Stimulated activated CD4-positive, alpha-beta T cell treated with anti-CD3 and anti-CD28 coated beads, Interleukin-1b, Interleukin-23, amount 100 ng/mL, for 4 hours (primary cell): ENCODE measurements at regions not wholly inside any gene's neighbourhood (a gene's known extent, or its start where the extent isn't known, plus 50 kb on each side); places are given as distances from the start of the nearest gene placed in this dataset.
"Not testable (repeated sequence)": the region's sequence is repeated elsewhere in the genome, so short reads cannot be mapped to it uniquely, and the experiment has no call there.

Experiments
- DNase-seq, 2 donors: peaks; one replicate each; pipeline ENCODE4 v3.0.0-alpha.2; 2020; ENCODE audit warnings: low read depth in 2 of 2

- no peak for DNase-seq
Observed at GRCh38 chr12:13350946-13351345, 154.4 kb downstream of the EMP1 start.

- no peak for DNase-seq
Observed at GRCh38 chr12:13350381-13350780, 153.9 kb downstream of the EMP1 start.

- DNase-seq, result no peak
Observed at GRCh38 chr12:13348464-13348863, 151.9 kb downstream of the EMP1 start.

GRCh38 chr12:13347241-13348043 lies 150.9 kb downstream of the EMP1 start:
- peak in 1 of 2 donors; percentile 31 for DNase-seq

GRCh38 chr12:13345722-13346121 lies 149.2 kb downstream of the EMP1 start:
- DNase-seq, result no peak

- no peak for DNase-seq
Observed at GRCh38 chr12:13343375-13343774, 146.8 kb downstream of the EMP1 start.

GRCh38 chr12:13342971-13343370 lies 146.4 kb downstream of the EMP1 start:
- no peak for DNase-seq

- no peak for DNase-seq
Observed at GRCh38 chr12:13340149-13340548, 143.6 kb downstream of the EMP1 start.

GRCh38 chr12:13339538-13339937 lies 143.0 kb downstream of the EMP1 start:
- no peak for DNase-seq

DNA sequence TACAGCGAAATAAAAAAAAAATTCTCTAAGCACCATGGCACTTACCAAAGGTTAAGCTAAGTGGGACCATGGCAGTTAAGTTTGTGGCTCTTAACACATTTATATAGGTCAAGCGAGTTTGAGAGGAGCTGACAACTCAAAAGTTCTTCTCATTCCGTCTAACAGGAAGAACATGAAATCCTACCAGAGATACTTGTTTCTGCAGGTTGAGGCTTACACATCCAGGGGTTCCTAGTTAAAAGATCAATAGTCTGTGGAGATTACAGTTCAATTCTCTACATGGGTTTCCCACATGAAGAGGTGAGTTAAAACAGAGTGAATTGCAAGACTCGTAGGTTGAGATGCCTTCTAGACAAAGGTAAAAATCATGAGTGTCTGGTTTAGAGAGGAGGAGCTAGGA lies 142.6 kb downstream of the EMP1 start:
- no peak for DNase-seq

DNA sequence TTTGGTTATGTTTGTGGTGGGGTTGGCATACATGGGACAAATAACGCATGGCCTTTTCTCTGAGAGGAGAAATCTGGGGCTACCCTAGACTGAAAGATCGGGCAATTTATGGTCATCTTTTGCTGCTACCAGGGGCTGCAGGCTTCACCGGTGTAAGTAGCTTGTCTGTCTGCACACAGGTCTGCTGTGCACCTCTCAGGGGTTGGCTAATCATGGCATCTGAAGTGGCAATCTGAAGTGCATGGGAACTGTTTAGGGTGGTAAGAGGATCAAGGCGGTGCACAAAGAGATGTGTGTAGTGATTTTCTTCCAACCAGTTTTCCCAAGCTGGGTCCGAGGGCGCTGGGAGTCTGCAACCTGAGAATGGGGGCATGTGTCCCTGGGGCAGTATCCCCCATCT lies 141.3 kb downstream of the EMP1 start:
- no peak for DNase-seq

DNA sequence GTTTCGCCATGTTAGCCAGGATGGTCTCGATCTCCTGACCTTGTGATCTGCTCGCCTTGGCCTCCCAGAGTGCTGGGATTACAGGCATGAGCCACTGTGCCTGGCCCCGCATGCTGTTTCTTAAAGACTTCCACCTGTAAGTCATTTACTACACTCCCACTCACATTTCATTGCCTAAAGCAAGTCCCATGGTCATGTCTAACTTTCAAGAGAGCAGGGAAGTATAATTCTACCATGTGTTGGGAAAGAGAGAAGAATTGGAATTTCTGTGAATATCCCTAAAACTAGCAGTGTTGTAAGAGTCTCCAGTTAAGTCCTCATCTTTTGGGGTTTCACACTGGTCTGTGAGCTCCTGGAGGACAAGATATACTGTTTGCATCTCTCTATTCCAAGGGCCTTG lies 139.7 kb downstream of the EMP1 start:
- DNase-seq, result no peak

DNA sequence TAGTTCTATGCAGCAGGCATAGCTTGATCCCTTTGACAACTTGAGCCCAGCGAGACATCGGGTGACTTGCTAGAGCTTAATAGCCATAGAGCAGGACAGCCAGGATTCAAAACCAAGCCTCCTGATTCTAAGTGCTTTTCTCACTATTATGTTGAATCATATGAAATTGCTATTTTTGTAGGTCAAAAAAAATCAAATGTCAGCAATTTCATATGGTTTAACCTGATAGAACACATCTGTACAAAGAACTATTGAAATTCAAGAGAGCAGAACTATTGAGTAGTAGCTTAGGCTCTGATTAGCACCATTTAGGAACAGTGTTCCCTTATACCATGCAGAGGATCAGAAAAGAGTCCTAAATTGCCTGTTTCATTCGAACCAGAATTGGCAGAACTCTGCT lies 132.0 kb downstream of the EMP1 start:
- DNase-seq, result no peak

DNA sequence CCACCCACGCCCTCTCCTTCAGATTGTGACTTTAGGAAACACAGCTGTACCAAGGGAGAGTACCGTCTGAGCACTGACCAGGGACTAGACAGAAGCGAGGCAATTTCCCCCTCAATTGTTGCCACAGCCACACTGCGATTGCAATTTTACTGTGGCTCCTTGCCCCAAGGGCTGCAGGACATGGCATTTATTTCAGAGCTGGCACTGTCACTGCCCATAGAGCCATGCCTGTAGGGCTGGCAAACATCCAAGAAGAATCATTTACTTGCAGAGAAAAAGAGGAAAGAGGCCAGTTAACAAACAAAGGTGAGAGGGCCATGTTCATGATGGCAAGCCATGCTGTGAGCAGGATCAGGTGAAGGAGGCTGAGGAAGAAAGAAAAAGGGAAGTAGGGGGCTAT lies 129.6 kb downstream of the EMP1 start:
- DNase-seq, result no peak

- DNase-seq, result not testable (repeated sequence)
Observed at GRCh38 chr12:13325037-13325436, 128.5 kb downstream of the EMP1 start.

DNA sequence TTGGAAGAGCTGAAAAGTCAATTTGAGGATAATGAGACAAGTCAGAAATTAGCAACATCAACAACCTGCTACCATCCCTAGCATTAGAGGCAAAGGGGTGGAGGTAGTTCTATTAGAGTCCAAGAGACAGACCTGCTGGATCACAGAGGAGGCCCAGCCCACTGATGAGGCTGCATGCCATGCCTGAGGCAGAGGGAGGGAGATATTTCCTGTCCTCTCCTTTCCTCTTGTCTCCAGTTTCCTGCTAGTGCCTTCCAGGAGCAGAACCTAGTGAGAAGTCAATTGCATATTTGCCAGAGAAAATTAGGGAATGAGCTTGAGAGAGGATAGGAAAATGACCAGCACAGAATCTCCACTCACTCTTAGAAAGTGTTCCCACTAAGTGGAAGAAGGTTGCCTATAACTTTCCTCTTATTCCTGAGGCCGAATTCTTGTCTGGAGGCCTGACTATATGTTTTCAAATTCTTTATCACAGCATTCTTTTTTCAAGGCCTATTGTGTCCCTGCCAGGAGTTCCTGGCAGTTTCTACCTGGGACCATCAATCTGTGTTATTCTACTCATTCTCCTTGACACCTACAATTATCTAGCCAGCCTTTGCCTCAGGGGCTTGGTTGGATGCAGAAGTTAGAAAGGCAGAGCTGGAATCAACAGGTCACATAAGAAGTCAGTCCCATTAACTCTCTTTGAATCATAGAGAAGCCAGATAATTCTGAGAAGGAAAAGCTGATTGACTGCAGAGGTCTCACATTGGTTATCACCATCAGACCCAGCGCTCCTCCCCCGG lies 121.9 kb downstream of the EMP1 start:
- no peak for DNase-seq

DNA sequence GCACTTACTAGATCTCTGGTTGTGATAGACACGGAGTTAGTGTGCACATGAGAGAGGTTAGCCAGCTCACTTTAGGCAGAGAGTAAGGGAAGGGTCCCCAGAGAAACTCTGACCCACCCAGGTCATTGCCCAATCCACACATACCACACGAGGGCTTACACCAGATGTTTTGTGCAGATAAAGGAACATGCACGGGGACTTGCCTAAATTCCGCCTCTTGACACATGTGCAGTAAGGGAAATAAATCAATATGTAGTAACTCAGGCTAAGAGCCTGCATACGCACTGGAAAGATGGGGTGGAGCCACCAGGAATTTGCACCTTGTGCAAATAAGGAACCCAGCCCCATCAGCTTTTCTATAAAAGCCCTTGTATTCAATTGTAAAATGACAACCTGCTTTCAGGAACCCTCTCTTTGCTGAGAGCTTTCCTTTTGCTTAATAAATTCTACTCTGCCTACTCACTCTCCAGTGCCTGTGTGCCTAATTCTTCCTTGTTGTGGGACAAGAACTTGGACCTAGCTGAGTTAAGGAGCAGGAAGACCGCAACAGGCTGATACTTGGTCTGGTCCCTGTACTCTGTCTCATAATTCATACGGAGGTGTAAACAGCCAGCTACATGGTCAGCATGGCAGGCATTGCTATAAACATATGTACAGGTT lies 120.2 kb downstream of the EMP1 start:
- no peak for DNase-seq

DNA sequence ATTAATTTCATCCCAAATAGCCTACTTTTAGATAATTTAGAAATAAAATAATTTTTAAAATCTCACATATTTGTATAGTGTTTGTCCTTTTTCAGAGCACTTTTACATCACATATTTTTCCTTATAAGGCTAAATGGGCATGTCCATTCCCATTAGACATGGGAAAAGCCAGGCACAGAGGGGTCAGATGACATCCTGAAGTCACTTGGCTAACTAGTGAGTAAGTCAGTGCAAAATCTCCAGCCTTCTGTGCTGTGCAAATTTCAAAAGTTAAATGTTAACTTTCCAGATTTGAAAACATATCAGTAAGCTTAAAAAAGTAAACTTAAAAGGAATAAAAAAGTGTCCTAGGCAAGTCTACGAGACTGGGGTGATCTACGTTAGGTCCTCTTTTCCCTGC lies 117.4 kb downstream of the EMP1 start:
- DNase-seq, result no peak

DNA sequence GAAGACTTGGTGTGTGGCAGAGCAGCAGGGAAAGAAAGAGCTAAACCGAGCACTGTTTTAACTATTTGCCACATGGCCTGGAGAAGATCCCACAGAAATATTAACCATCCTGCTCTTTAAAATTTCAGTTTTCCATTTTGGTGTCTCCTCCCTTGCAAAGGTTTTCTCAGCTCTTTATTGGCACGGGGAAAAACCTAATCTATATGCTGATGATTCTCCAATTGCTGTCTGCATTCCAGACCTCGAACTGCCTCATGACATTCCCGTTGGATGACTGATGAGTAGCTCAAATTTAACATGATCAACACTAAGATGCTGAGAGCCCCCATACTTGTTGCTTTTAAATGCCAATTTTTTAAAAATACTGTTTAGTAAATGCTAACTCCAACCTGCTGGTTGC lies 115.0 kb downstream of the EMP1 start:
- DNase-seq, result no peak

GRCh38 chr12:13307143-13307816 lies 110.8 kb downstream of the EMP1 start:
- no peak for DNase-seq

- no peak for DNase-seq
Observed at GRCh38 chr12:13304924-13305323, 108.4 kb downstream of the EMP1 start.

DNA sequence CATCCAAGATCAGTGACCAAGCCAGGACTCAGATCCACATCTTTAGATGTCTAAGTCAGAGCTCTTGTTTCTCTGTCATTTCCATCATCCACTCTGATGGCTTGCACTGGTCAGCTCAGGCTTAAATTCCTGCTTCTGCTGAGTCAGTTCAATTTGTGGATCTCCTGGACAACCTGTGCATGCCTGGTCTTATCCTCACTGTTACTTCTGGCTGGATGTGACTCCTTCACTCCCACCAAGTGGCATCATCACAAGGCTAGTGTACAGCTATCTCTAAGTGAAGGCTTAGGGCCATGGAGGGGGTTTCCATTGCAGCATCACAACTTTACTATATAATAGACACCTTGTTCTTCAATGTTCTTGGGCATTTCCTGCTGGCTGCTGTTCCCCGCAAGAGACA lies 102.9 kb downstream of the EMP1 start:
- no peak for DNase-seq
